ENCODE measurements at regions not wholly inside any gene's neighbourhood (a gene's known extent, or its start where the extent isn't known, plus 50 kb on each side); places are given as distances from the start of the nearest gene placed in this dataset.

- no peak for TF ChIP-seq JUND (IDR thresholded peaks at IDR 0.05)
- TF ChIP-seq HNF4A (conservative IDR thresholded peaks at IDR 0.05) = no peak
- no peak for TF ChIP-seq CTCF (IDR thresholded peaks at IDR 0.05; ENCODE audit: low read depth, low read length, missing input control)
- TF ChIP-seq HNF4G (IDR thresholded peaks at IDR 0.05) = no peak
- no peak for TF ChIP-seq FOXA1 (IDR thresholded peaks at IDR 0.05)
- no peak for TF ChIP-seq ATF3 (IDR thresholded peaks at IDR 0.05)
- TF ChIP-seq YY1 (IDR thresholded peaks at IDR 0.05) = no peak
- no peak for TF ChIP-seq REST (IDR thresholded peaks at IDR 0.05)
- TF ChIP-seq EGR1 (IDR thresholded peaks at IDR 0.05; ENCODE audit: low read depth in 2 of 2) = no peak
- TF ChIP-seq GABPA (IDR thresholded peaks at IDR 0.05 in 1 of 2, conservative IDR thresholded peaks at IDR 0.05 in 1 of 2) = no peak
- TF ChIP-seq NR2F2 (IDR thresholded peaks at IDR 0.05) = no peak
- no peak for TF ChIP-seq TAF1 (conservative IDR thresholded peaks at IDR 0.05)
- no peak for TF ChIP-seq RXRA (IDR thresholded peaks at IDR 0.05)
- TF ChIP-seq RAD21 (IDR thresholded peaks at IDR 0.05) = no peak
- TF ChIP-seq SP1 (IDR thresholded peaks at IDR 0.05) = no peak
- TF ChIP-seq FOXA2 (IDR thresholded peaks at IDR 0.05) = no peak
- TF ChIP-seq ZBTB33 (IDR thresholded peaks at IDR 0.05) = no peak
- no peak for TF ChIP-seq MAX (IDR thresholded peaks at IDR 0.05)
- no peak for DNase-seq (ENCODE audit: low spot score)
- 70% methylated on average over 2 of the region's 2 CpGs for WGBS
Measured at GRCh38 chr12:90407841-90408240, 547.1 kb downstream of the CCER1 start.

More at GRCh38 chr12:90407841-90408240, 547.1 kb downstream of the CCER1 start:
- Histone ChIP-seq H3K9ac (ENCODE audit: low read depth in 1 of 2, low read length in 2 of 2) (no peak overlapping the region), H3K36me3 (ENCODE audit: control insufficient read depth in 4 of 4, insufficient read depth in 3 of 4, low read depth in 1 of 4, low read length in 3 of 4) (no peaks in the 10 kb centered on the region), H3K27ac (ENCODE audit: low read depth in 1 of 2, low read length in 2 of 2) (no peak overlapping the region), H3K4me1 (ENCODE audit: control insufficient read depth in 4 of 4, insufficient read depth in 4 of 4, low read length in 3 of 4) (no peaks in the 10 kb centered on the region), H3K27me3 (ENCODE audit: control insufficient read depth in 4 of 4, insufficient read depth in 4 of 4, low read length in 3 of 4) (no peaks in the 10 kb centered on the region), H3K4me3 (ENCODE audit: low read depth in 1 of 3, low read length in 3 of 3) (no peak overlapping the region), H3K9me3 (ENCODE audit: control insufficient read depth in 4 of 4, low read length in 3 of 4) (no peaks in the 10 kb centered on the region)
